Left renal cortex interstitium (tissue), 4 donors: ENCODE measurements at regions not wholly inside any gene's neighbourhood (a gene's known extent, or its start where the extent isn't known, plus 50 kb on each side); places are given as distances from the start of the nearest gene placed in this dataset.

ENCODE experiments used
- DNase-seq, 4 donors: peaks; one replicate each; pipeline ENCODE4 v3.0.0-alpha.2; 2013; ENCODE audit warnings: low read depth in 4 of 4, low spot score in 2 of 4, missing footprints in 1 of 4

DNA sequence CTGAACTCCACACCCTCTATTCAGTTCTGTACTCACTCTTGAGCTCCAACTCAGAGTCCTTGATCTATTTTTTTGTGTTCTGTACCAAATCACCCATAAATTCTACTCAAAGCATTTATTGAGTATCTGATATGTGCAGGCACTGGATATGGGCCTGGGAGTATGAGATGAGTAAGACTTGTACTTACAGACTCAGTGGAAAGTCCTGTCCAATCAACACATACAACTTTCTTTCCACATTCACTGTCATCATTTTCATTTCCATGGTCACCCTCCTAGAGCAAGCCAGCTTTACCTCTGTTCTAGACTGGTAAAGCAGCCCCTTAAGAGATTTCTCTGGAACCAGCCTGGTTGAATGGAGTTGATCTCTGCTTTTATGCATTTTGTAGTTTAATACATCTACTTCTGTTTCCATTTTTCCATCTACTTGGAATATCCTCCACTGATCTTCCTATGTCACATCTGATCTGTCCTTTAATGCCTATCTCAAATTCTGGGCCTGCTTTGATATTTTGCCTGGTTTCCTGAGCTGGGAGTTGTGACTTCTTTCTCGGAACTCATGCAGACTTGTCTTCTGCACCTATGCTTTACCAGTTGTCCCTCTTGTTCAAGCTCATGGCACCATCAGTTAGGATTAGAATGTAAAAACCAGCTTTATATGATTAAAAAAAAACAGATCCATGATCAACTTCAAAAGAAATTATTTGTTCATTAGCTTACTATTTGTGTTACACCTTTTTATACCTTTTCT, 96.9 kb upstream of the GLS start:
- no peak for DNase-seq

DNA sequence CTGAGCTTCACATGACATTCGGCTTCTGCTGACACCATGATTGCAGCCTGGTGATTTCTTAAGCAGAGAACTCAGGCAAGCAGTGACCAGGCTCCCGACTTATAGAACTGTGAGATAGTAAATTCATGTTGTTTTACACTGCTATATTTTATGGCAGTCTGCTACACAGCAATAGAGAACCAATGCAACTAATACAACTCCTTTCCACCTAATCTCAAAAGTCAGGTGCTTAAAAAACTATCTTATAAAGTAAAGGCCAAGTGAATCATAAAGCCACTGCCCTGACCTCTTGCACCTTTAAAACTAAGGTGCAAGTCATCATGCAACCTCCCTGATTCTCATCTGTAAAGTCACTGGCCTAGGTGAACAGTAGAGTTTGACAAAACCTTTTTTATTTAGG, 95.3 kb upstream of the GLS start:
- DNase-seq, result no peak

DNA sequence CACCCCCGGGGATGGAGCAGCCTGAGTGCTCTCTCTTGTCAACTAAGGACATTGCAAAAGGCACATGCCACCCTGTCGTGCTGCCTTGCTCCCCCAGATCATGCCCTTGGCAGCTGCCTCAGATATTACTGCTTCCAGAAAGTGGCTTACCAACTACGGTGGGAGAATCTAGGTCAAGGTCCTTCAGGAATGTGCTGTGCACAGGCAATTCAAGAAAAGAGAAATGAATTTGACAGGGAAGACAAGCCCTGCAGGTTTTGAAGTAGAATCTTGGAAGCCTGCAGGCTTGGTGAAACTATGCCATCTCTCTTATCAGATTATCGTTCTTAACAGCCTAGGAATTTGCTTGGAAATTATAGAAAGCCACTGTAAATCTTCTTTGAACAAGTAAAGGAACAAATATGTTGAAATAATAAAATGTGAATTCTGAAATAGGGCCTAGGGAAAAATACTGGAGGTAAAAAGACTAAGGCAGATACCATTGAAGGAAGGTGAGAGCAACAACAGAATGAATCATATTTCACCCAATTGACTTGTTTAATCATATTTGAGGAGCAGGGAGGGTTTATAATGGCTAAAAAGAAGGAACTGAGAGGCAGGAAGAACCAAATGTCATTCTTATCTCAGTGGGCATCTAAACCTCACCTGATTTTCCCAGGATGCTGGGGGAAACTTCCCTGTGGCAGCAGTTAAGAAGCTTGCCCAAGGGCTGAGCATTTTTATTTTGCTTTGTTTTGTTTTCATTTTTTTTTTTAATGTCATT, 94.0 kb upstream of the GLS start:
- DNase-seq, result no peak

DNA sequence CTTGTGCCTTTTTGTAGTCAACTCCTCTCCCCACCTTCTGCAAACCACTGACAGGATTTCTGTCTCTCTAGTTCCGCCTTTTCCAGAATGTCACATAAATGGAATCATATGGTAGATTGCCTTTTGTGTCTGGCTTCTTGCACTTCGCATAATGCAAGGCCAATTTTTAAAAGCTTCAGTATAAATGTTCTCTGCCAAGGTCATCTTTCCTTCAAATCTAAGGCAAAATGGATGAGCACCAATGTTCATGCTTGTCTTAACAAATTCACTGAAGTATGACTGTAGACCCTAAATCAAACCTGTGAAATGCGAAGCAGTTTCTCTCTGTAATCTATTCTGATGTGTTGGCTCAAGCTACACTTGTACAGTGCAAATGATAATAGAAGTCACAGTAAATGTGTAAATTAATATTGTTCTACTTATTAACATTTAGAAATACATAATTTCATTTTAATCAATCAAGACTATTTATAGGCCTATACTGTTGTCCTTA, 92.8 kb upstream of the GLS start:
- no peak for DNase-seq

DNA sequence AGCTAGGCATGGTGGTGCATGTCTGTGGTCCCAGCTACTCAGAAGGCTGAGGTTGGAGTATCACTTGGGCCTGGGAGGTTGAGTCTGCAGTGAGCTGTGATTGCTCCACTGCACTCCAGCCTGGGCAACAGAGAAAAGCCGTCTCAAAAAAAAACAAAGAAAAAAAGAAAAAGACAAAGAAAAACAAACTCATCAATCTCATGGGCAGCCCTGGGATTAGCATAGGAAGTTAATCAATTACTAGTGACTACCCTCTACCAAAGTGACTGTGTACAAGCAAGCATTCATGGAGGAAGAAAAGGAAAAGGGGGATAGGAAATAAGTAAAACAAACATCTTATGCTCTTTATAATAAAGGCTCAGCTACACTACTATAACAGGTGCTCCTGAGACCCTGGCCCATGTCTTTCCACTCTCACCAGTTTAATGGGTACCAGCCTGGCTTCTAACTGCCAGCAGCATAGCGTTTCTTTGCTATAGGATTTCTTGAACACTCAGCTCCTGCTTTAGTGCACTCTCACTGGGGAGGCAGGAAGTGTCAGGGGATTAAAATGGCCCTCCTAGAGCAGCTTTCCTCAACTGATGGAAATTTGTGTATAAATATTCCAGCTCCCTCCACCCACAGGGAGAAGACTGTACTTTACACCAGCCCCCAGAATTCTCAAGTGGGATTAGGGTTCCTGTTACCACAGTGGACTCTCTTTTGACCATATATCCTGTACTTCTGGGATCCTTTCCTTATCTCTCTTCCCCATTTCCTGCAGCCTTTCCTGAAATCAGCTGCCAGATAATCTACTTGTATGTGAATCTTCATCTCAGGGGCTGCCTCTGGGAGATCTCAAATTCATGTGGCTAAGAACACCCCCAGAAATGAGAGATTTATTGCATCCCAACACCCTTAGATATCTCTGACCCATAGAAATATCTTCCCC, 91.3 kb upstream of the GLS start:
- no peak for DNase-seq

DNA sequence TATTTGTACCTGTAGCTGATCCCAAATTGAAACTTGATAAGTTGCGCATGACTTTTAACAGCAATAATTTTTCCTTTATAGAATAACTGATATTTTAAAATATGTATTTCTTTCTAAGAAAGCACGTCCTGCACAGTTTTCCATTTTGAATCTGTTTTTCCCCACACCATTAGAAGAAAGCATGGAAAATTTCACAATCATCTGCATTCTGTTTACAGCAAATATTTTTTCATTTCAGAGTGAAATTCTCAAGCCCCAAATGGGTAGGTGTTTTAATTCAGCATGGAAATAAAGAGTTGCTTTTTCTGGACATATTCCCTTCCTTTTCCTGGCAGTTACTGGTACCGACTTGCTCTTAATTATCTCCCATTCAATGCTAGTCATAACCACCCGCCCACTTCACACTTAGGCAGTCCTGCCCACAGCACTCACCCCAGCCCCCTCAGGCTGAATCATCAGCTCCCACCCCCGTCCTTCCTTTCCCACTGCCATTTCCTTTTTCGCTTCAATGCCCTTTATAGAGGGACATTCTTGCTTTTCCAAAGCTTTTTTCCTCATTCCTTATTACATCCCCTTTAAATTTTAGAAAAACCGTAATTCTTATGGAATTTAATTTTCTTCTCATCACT, 89.2 kb upstream of the GLS start:
- DNase-seq, result no peak

DNA sequence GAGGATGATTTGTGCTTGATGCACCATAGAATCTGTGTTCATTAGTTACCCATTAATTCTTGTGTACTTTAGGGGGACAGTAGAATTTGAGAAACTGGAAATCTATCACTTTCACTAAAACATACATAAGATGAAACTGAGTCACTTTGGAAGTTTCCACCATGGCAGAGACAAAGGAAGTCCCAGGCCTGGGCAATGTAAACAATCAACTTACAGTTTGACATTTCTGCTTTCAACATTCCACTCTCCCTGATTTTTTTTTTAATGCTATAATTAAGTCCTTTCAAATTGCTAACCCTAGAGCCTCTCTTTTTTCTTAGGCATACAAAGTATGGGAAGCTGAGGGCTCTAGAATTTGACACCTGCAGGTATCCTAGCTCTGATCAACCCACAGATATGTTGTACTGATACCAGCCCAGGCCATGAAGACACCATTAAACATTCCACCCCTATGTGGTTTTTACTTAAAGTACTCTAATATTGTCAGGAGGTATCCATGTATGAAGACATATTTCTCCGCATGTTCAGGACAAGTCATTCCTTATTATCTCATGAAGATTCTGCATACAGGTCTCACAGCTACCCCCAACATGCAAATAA, 88.5 kb upstream of the GLS start:
- DNase-seq, result no peak

DNA sequence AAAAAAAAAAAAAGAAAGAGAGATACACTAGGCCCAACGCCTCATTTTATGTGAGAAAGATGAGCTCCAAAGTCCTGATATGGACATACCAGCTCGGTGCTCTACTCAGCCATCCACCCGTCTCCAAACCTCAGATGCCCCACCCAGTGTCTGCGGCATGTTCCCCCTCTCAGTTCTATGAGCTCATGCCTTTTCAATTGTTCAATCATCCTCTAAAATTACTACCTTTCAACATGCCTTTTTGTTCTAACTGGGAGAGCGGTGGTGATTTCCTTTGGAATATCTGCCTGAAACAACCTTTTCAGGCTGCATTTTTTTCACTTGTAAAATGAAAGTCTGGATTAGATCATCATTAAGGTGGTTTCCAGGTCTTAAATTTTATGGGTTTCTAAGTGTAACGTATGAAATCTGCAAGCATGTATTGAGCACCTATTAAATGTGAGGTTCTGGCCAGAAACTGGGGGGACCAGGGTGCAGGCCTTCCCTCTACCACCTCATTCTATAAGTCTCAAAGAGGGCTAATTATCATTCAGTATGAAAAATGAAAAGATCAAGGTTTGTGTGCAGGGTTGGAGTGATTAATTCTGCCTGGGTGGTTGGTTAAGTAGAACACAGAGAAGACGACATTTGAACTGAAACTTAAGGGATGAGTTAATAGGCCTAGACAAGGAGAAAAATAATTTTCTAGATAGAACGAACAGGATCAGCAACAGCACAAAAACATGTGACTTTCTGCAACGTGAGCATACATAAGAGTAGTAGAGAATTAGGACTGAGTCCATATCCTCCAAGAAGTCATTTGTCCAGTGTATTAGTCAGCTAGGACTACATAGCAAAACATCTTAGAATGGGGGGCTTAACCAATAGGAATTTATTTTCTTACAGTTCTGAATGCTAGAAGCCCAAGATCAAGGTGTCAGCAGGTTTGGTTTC, 87.4 kb upstream of the GLS start:
- no peak for DNase-seq

DNA sequence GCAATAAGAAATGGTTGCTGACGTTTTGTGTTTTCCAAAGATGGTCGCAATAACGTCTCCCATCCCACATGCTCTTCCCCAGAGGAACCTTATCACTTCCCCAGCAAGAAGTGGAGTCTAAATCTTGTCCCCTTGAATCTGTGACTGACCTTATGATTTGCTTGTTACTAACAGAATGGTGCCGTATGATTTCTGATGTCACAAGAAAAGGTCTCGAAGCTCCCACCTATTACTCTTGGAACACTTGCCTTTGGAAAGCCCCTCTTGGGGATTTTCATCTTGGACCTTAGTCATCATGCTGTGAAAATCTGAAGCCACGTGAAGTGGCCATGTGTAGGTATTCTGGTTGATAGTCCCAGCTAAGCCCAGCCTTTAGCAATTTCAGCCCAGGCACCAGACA, 86.2 kb upstream of the GLS start:
- DNase-seq, result no peak

DNA sequence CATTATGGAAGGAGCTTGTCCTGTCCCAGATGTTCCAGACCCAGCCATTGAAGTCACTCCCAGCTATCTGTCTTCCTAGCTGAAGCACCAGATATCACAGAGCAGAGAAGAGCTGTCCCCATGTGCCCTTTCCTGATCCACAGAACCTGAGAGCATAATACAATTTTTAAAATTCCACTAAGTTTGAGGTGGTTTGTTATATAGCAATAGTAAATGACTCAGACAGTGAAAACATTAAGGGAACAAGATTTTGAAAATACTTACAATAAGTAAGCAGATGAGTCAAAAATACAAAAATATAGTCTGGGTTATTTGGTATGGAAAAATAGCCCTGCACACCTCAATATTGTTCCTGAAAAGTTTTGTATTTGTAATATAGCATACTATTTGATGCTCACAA, 85.8 kb upstream of the GLS start:
- DNase-seq, result no peak

DNA sequence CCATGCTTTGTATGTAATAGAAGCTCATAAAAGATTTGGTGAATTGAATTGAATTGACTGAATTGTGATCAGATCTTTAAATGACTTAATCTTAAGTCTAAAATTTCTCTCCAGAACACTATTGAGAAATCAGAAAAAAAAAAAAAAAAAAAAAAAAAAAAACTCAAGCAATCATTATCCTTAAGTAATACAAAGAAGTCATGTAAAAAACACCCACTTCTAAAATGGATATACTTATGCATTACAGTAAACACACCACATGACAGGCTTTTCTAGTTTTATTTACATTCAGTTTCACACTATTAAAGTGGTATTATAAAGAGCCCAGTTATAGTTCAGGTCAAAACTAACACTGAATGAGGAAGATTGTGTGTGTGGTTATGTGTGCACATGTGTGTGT, 84.9 kb upstream of the GLS start:
- no peak for DNase-seq

DNA sequence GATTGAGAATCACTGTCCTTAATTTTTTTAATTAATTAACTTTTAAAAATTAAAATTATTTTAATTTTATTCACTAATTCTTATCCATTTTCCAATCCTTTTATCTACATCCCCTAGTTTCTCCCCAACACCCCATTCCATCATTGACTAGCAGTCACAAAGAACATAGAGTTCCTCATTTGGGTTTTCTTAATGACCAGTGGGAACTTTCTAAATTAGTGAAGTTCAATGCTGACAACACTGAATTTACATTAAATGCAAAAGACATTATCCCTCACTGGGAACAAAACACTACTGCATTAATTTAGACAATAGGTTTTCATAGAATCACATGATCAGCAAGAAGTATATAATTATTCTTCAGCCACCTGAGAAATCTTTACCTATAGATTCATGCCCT, 80.6 kb upstream of the GLS start:
- DNase-seq, result no peak

DNA sequence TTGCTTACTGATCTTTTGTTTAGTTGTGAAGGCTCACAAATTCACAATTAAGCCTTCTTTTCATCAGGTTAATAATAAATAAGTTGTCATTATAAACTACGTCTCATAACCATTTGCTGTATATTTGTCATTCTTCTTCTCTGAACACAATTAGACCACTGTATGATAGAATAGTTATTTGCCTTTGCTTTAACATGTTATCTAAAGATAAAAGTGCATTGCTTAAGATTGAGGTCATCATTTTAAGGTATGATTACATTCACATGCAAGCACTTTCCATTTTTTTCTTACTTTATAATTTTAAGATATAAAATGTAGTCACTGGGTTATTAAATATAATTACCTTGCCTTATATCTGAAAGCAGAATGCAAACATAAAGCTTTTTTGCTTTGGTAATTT, 80.1 kb upstream of the GLS start:
- DNase-seq, result no peak

DNA sequence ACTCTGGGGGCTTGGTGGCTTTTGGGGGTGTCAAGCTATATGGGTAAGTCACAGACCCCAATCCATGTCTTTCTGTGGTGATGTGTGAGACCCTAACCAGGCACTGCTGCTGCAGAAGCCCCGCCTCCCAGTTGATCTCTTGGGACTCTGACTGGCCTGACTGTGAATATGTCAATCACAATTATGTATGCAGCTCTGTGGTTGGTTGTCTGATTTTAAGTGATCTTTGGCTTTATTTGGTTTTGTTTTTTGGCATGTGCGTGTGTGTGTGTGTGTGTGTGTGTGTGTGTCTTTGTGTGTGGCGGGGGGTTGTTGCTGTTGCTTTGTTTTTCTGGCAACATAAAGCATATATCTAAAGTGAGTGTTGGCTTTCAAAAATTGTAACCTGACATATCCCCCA, 78.5 kb upstream of the GLS start:
- no peak for DNase-seq

DNA sequence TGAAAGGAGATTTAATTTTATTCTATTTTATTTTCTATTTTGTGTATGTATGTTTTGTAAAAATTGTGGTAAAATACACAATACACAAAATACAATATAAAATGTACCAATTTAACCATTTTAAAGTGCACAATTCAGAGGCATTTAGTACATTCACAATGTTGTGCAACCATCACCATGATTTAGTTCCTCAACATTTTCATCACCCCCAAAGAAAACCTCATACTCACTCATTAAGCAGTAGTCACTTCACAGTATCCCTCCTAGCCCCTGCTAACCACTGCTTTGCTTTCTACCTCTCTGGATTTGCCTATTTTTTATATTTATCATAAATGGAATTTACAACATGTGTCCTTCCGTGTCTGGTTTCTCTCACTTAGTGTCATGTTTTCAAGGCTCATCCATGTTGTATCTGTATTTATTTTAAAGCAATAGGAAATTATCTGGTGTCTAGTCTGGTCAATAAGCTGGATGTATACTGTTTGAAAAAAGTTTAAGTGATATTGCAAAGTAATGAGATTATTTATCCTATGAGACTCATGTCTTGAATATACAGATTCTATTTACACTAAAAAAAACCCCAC, 77.9 kb upstream of the GLS start:
- no peak for DNase-seq

DNA sequence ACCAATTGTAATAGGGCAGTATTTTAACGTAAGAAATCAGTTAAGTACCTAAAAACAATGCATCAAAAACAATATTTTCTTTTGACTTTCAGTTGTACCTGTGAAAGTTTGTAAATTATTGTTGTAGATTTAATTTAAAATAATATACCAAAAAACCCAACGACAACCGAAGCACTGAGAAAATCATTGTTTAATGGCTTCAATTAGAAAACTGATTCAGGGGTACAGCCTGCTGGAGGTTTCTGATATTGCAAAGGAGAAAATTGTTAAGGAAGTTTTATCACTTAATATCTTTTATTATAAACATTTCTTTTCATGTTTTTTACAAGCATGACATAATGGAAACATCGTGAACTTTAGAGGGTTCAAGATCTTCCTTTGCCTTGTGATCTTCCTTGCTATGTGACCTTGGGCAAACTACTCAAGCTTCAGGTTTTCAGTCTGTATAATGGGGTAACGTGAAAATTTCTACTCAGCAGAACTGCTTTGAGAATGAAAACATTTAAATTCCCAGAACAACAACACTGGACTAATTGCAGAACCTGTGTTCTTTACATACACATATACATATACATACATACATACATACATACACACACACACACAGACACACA, 76.3 kb upstream of the GLS start:
- DNase-seq, result no peak

DNA sequence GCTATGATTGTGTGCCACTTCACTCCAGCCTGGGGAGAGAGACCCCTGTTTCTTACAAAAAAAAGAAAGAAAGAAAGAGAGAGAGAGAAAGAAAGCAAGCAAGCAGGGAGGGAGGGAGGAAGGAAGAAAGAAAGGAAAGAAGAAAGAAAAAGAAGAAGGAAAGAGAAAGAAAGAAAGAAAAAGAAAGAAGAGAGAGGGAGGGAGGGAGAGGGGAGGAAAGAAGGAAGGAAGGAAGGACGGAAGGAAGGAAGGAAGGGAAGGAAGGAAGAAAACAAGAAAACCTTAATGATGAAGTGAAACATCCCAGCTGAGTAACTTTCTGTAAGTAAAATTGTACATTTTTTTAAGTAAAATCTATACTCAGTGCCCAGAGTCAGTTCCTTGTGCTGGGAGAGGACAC, 75.5 kb upstream of the GLS start:
- no peak for DNase-seq

DNA sequence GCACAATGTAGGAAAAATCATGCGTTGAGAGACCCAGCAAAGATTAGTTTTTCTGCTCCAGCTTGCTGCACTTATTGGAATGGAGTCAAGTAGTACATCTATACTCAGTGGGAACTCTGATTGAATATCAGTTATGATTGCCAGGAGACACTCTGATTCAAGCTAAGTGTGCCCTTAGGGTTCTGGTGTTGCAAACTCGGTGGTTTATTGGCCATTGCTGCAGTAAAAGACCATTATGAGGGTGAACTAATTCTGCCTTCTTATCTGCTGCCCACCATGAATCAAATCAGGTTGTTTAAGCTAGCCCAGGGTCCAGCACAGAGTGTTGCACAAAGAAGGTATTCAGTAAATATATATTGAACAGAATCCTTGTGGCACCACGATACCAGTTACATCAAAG, 74.8 kb upstream of the GLS start:
- DNase-seq, result no peak
